ENCODE measurements at regions not wholly inside any gene's neighbourhood (a gene's known extent, or its start where the extent isn't known, plus 50 kb on each side); places are given as distances from the start of the nearest gene placed in this dataset.

GRCh38 chr1:193434319-193434718, 247.9 kb upstream of the B3GALT2 start:
- WGBS (ENCODE audit: insufficient coverage): no CpG with 5 or more reads among the region's 1 CpG
- peaks cover 10% of the 10 kb centered on the region for H3K36me3 Mint-ChIP-seq

GRCh38 chr1:193433599-193433998, 247.2 kb upstream of the B3GALT2 start:
- Histone ChIP-seq H3K27me3 (ENCODE audit: control insufficient read depth, insufficient read depth, low read length) (no peaks in the 10 kb centered on the region), H3K4me3 (ENCODE audit: low read length) (no peak overlapping the region), H3K9me3 (ENCODE audit: control insufficient read depth, insufficient read depth, low read length) (peaks cover 14% of the 10 kb centered on the region), H3K27ac (ENCODE audit: low read length) (no peak overlapping the region), H3K4me1 (ENCODE audit: control insufficient read depth, insufficient read depth, low read length) (peaks cover 8% of the 10 kb centered on the region), H3K36me3 (ENCODE audit: control insufficient read depth, insufficient read depth, low read length) (no peaks in the 10 kb centered on the region)
- no peak for TF ChIP-seq CTCF (IDR thresholded peaks at IDR 0.05)
- Mint-ChIP-seq H3K4me1 (peaks cover 21 to 24% of the 10 kb centered on the region in 2 donors), H3K27ac (no peak overlapping the region), H3K27me3 (ENCODE audit: low read depth in 2 of 2) (no peaks in the 10 kb centered on the region), H3K4me3 (no peak overlapping the region), H3K9me3 (peaks cover 5 to 7% of the 10 kb centered on the region in 2 donors), H3K36me3 (peaks cover 10% of the 10 kb centered on the region)
- 90% methylated on average over 1 of the region's 1 CpG for WGBS (ENCODE audit: insufficient coverage)
- ATAC-seq (no peak), DNase-seq (no peak)
- intact Hi-C loops (cut with micrococcal nuclease): no loop called here

More at GRCh38 chr1:193434319-193434718, 247.9 kb upstream of the B3GALT2 start:
- no peak for TF ChIP-seq CTCF (IDR thresholded peaks at IDR 0.05)
- Mint-ChIP-seq H3K9me3 (peaks cover 5 to 7% of the 10 kb centered on the region in 2 donors), H3K27ac (no peak overlapping the region), H3K4me3 (no peak overlapping the region), H3K4me1 (peaks cover 28 to 31% of the 10 kb centered on the region in 2 donors), H3K27me3 (ENCODE audit: low read depth in 2 of 2) (no peaks in the 10 kb centered on the region)
- ATAC-seq (no peak), DNase-seq (no peak)
- H3K4me3 ChIP-seq (ENCODE audit: low read length): no peak overlapping the region
- no peaks in the 10 kb centered on the region for H3K36me3 ChIP-seq (ENCODE audit: control insufficient read depth, insufficient read depth, low read length)
- H3K27ac ChIP-seq (ENCODE audit: low read length): no peak overlapping the region
- H3K4me1 ChIP-seq (ENCODE audit: control insufficient read depth, insufficient read depth, low read length): peaks cover 8% of the 10 kb centered on the region
- intact Hi-C loops (cut with micrococcal nuclease): no loop called here
- H3K27me3 ChIP-seq (ENCODE audit: control insufficient read depth, insufficient read depth, low read length): no peaks in the 10 kb centered on the region
- peaks cover 14% of the 10 kb centered on the region for H3K9me3 ChIP-seq (ENCODE audit: control insufficient read depth, insufficient read depth, low read length)

- TF ChIP-seq CTCF (IDR thresholded peaks at IDR 0.05): no peak
- intact Hi-C loops (cut with micrococcal nuclease): no loop called here
- DNase-seq (no peak), ATAC-seq (no peak)
- Histone ChIP-seq H3K9me3 (ENCODE audit: control insufficient read depth, insufficient read depth, low read length) (peaks cover 14% of the 10 kb centered on the region), H3K27ac (ENCODE audit: low read length) (no peak overlapping the region), H3K4me3 (ENCODE audit: low read length) (no peak overlapping the region), H3K36me3 (ENCODE audit: control insufficient read depth, insufficient read depth, low read length) (no peaks in the 10 kb centered on the region), H3K4me1 (ENCODE audit: control insufficient read depth, insufficient read depth, low read length) (peaks cover 3% of the 10 kb centered on the region), H3K27me3 (ENCODE audit: control insufficient read depth, insufficient read depth, low read length) (no peaks in the 10 kb centered on the region)
- Mint-ChIP-seq H3K4me3 (no peak overlapping the region), H3K4me1 (peaks cover 16 to 18% of the 10 kb centered on the region in 2 donors), H3K27me3 (ENCODE audit: low read depth in 2 of 2) (no peaks in the 10 kb centered on the region), H3K27ac (no peak overlapping the region), H3K9me3 (peaks cover 5 to 7% of the 10 kb centered on the region in 2 donors), H3K36me3 (peaks cover 10% of the 10 kb centered on the region)
- WGBS (ENCODE audit: insufficient coverage): 99% methylated on average over 3 of the region's 3 CpGs
Observed at GRCh38 chr1:193432979-193433587, 246.7 kb upstream of the B3GALT2 start.

All from natural killer cell (primary cell).